GM12874 (cell line): ENCODE measurements at regions not wholly inside any gene's neighbourhood (a gene's known extent, or its start where the extent isn't known, plus 50 kb on each side); places are given as distances from the start of the nearest gene placed in this dataset.

Source experiments
- TF ChIP-seq, protein P1 (sequence below): IDR thresholded peaks from 2 replicates; pipeline ENCODE4 v1.5.1; 2011; ENCODE audit warnings: low read depth, mild to moderate bottlenecking, control low read depth, low read length, moderate library complexity; ENCODE audit not compliant: insufficient read depth

DNA sequence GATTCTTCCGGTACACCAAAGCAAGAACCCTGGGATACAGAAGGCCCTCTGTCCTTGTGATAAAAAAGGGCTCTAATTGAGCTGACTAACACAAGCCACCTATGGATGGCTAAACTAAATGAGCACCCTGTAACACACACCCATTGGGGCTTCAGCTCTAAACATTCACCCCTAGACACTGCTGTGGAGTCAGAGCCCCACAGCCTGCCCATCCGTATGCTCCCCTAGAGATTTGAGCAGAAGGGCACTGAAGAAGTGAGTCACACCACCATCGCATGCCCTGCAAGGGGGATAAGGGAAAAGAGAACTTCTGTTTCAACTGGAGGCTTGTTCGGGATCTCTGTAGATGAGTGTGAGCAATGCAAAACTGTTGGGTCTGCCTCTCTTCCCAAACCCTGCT, 545.2 kb downstream of the KCTD8 start:
- TF ChIP-seq, protein P1, sequence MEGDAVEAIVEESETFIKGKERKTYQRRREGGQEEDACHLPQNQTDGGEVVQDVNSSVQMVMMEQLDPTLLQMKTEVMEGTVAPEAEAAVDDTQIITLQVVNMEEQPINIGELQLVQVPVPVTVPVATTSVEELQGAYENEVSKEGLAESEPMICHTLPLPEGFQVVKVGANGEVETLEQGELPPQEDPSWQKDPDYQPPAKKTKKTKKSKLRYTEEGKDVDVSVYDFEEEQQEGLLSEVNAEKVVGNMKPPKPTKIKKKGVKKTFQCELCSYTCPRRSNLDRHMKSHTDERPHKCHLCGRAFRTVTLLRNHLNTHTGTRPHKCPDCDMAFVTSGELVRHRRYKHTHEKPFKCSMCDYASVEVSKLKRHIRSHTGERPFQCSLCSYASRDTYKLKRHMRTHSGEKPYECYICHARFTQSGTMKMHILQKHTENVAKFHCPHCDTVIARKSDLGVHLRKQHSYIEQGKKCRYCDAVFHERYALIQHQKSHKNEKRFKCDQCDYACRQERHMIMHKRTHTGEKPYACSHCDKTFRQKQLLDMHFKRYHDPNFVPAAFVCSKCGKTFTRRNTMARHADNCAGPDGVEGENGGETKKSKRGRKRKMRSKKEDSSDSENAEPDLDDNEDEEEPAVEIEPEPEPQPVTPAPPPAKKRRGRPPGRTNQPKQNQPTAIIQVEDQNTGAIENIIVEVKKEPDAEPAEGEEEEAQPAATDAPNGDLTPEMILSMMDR = no peak

DNA sequence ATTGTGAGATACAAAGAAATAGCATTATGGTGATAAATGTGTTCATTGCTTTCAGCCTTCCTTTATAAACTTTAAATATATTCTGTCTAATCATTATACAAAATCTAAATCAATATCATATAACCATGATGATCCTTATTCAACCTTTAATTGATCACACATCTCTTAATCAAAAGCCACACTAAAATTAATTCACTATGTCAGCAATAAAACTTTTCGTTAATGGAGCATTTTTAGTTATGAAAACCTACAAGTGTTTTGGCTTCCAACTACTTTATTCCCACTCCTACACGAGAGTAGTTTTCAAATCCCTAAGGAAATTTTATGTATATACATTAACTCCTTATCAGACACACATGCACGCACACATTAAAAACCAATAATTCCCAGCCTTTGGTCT, 530.2 kb downstream of the KCTD8 start:
- TF ChIP-seq, protein P1 = no peak

DNA sequence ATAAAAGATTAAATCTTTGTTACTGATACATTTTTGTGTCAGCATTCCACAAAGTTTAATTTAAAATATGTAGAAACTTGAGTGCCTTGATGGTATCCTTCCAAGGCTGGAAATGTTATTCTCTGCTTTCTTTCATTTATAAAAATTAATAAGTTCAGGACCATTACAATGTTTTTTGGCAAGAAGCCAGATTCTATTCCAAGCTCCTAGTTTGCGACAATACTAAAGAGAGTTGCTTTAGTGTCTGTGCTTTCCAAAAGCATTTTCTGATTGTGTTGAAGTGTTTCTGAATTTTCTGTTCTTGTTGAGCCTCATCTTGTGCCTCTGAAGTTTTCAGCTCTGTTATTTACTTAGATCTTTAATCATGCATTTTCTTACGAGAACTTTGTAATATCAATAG, 516.2 kb downstream of the KCTD8 start:
- TF ChIP-seq, protein P1 = no peak

GRCh38 chr4:43943998-43944397, 504.6 kb downstream of the KCTD8 start:
- TF ChIP-seq, protein P1 = no peak

- TF ChIP-seq, protein P1 = no peak
Observed at GRCh38 chr4:43959976-43960375, 488.6 kb downstream of the KCTD8 start.

- TF ChIP-seq, protein P1 = no peak
Observed at GRCh38 chr4:43968011-43968410, 480.6 kb downstream of the KCTD8 start.

- TF ChIP-seq, protein P1 = no peak
Observed at GRCh38 chr4:43983610-43984009, 465.0 kb downstream of the KCTD8 start.
